GM19468 (cell line): ENCODE measurements at regions not wholly inside any gene's neighbourhood (a gene's known extent, or its start where the extent isn't known, plus 50 kb on each side); places are given as distances from the start of the nearest gene placed in this dataset.

Experiments
- ATAC-seq: cut with Tn5 transposase; IDR thresholded peaks from one replicate; pipeline ENCODE4 v1.9.1; 2021; ENCODE audit warnings: mild to moderate bottlenecking, moderate library complexity, moderate number of reproducible peaks; ENCODE audit not compliant: unreplicated experiment; ENCODE audit errors: extremely low read depth

- ATAC-seq: no peak
Observed at GRCh38 chr12:92297405-92297804, 151.8 kb upstream of the BTG1 start.

GRCh38 chr12:92295523-92295922, 149.9 kb upstream of the BTG1 start:
- no peak for ATAC-seq

GRCh38 chr12:92294676-92295440, 149.2 kb upstream of the BTG1 start:
- no peak for ATAC-seq

- ATAC-seq: no peak
Observed at GRCh38 chr12:92292016-92292415, 146.4 kb upstream of the BTG1 start.

- ATAC-seq: no peak
Observed at GRCh38 chr12:92290886-92291285, 145.2 kb upstream of the BTG1 start.

GRCh38 chr12:92290350-92290695, 144.7 kb upstream of the BTG1 start:
- ATAC-seq: no peak

GRCh38 chr12:92289629-92290349, 144.1 kb upstream of the BTG1 start:
- no peak for ATAC-seq

- ATAC-seq: no peak
Observed at GRCh38 chr12:92288561-92288960, 142.9 kb upstream of the BTG1 start.

GRCh38 chr12:92278378-92278828, 132.8 kb upstream of the BTG1 start:
- no peak for ATAC-seq

GRCh38 chr12:92277795-92278194, 132.1 kb upstream of the BTG1 start:
- ATAC-seq: no peak

- no peak for ATAC-seq
Observed at GRCh38 chr12:92276276-92276675, 130.6 kb upstream of the BTG1 start.

GRCh38 chr12:92275443-92276154, 130.0 kb upstream of the BTG1 start:
- ATAC-seq: no peak

GRCh38 chr12:92273076-92273475, 127.4 kb upstream of the BTG1 start:
- ATAC-seq: no peak

- no peak for ATAC-seq
Observed at GRCh38 chr12:92272061-92272964, 126.7 kb upstream of the BTG1 start.

GRCh38 chr12:92271341-92271740, 125.7 kb upstream of the BTG1 start:
- ATAC-seq: no peak

- no peak for ATAC-seq
Observed at GRCh38 chr12:92270521-92270920, 124.9 kb upstream of the BTG1 start.

- ATAC-seq: no peak
Observed at GRCh38 chr12:92268946-92269345, 123.3 kb upstream of the BTG1 start.

GRCh38 chr12:92261692-92262091, 116.0 kb upstream of the BTG1 start:
- no peak for ATAC-seq

GRCh38 chr12:92261071-92261470, 115.4 kb upstream of the BTG1 start:
- no peak for ATAC-seq

- ATAC-seq: no peak
Observed at GRCh38 chr12:92259696-92260251, 114.1 kb upstream of the BTG1 start.
